Left ventricle myocardium inferior (tissue), 1 donor: ENCODE measurements at regions not wholly inside any gene's neighbourhood (a gene's known extent, or its start where the extent isn't known, plus 50 kb on each side); places are given as distances from the start of the nearest gene placed in this dataset.
"Not testable (repeated sequence)": the region's sequence is repeated elsewhere in the genome, so short reads cannot be mapped to it uniquely, and the experiment has no call there.

ENCODE experiments used
- DNase-seq: peaks from one replicate; pipeline ENCODE4 v3.0.0-alpha.2; 2020
- H3K27ac ChIP-seq: fragments of 200-600 bp; replicated peaks from 2 replicates; pipeline ENCODE4 v1.8.0; 2021
- H3K27me3 ChIP-seq: fragments of 200-600 bp; 2 replicates; pipeline ENCODE4 v1.8.0; 2021; ENCODE audit warnings: low read depth
- H3K36me3 ChIP-seq: fragments of 200-600 bp; 2 replicates; pipeline ENCODE4 v1.8.0; 2021
- H3K4me1 ChIP-seq: fragments of 200-600 bp; 2 replicates; pipeline ENCODE4 v1.8.0; 2021
- H3K4me3 ChIP-seq: fragments of 200-600 bp; 2 replicates; pipeline ENCODE4 v1.8.0; 2021; ENCODE audit warnings: mild to moderate bottlenecking, moderate library complexity
- H3K9me3 ChIP-seq: fragments of 200-600 bp; replicated peaks from 2 replicates; pipeline ENCODE4 v1.8.0; 2021
- CTCF ChIP-seq: fragments of 200-600 bp; IDR thresholded peaks from 2 replicates; pipeline ENCODE4 v1.8.0; 2021; ENCODE audit warnings: antibody characterized with exemption, mild to moderate bottlenecking, borderline replicate concordance
- intact Hi-C: fragments of 100-400 bp; cut with micrococcal nuclease; formaldehyde crosslinking; loops from one replicate; pipeline ENCODE4 v1.11.0; 2022
- donor health status: DM: no; HTN: yes; CAD: no; lungs with severe emphysema.

GRCh38 chr2:194291104-194291503 lies 1365.9 kb upstream of the SLC39A10 start:
- Histone ChIP-seq H3K4me3 (no peak overlapping the region), H3K27ac (no peak overlapping the region), H3K4me1 (no peaks in the 10 kb centered on the region), H3K36me3 (no peaks in the 10 kb centered on the region), H3K27me3 (no peaks in the 10 kb centered on the region), H3K9me3 (no peaks in the 10 kb centered on the region)
- DNase-seq: no peak
- intact Hi-C loops: no loop called here
- TF ChIP-seq CTCF: no peak

GRCh38 chr2:194289712-194290346 lies 1367.2 kb upstream of the SLC39A10 start:
- H3K36me3 ChIP-seq: no peaks in the 10 kb centered on the region
- no peak for TF ChIP-seq CTCF
- H3K4me1 ChIP-seq: no peaks in the 10 kb centered on the region
- H3K4me3 ChIP-seq: no peak overlapping the region
- DNase-seq: no peak
- H3K9me3 ChIP-seq: no peaks in the 10 kb centered on the region
- intact Hi-C loops: no loop called here
- H3K27me3 ChIP-seq: no peaks in the 10 kb centered on the region
- no peak overlapping the region for H3K27ac ChIP-seq

- H3K27me3 ChIP-seq, H3K27ac ChIP-seq, DNase-seq, H3K4me3 ChIP-seq, H3K9me3 ChIP-seq, H3K4me1 ChIP-seq, intact Hi-C loops, H3K36me3 ChIP-seq: not testable (repeated sequence)
Observed at GRCh38 chr2:194276667-194277066, 1380.4 kb upstream of the SLC39A10 start.

GRCh38 chr2:194271293-194271961 lies 1385.6 kb upstream of the SLC39A10 start:
- DNase-seq: no peak
- H3K4me3 ChIP-seq: no peak overlapping the region
- no peaks in the 10 kb centered on the region for H3K4me1 ChIP-seq
- H3K27ac ChIP-seq: no peak overlapping the region
- no peaks in the 10 kb centered on the region for H3K9me3 ChIP-seq
- H3K36me3 ChIP-seq: no peaks in the 10 kb centered on the region
- no peak for TF ChIP-seq CTCF
- intact Hi-C loops: no loop called here
- no peaks in the 10 kb centered on the region for H3K27me3 ChIP-seq

- no peak for DNase-seq
- no peak for TF ChIP-seq CTCF
- intact Hi-C loops: no loop called here
- no peaks in the 10 kb centered on the region for H3K4me1 ChIP-seq
- no peaks in the 10 kb centered on the region for H3K27me3 ChIP-seq
- no peaks in the 10 kb centered on the region for H3K9me3 ChIP-seq
- no peak overlapping the region for H3K27ac ChIP-seq
- no peaks in the 10 kb centered on the region for H3K36me3 ChIP-seq
- no peak overlapping the region for H3K4me3 ChIP-seq
Observed at GRCh38 chr2:194270648-194271047, 1386.4 kb upstream of the SLC39A10 start.

- no peak for DNase-seq
- no peaks in the 10 kb centered on the region for H3K4me1 ChIP-seq
- intact Hi-C loops: no loop called here
- H3K27ac ChIP-seq: no peak overlapping the region
- no peaks in the 10 kb centered on the region for H3K9me3 ChIP-seq
- no peak for TF ChIP-seq CTCF
- no peaks in the 10 kb centered on the region for H3K27me3 ChIP-seq
- H3K4me3 ChIP-seq: no peak overlapping the region
- H3K36me3 ChIP-seq: no peaks in the 10 kb centered on the region
Observed at GRCh38 chr2:194264586-194264985, 1392.4 kb upstream of the SLC39A10 start.
